HG03066 (cell line): ENCODE measurements at regions not wholly inside any gene's neighbourhood (a gene's known extent, or its start where the extent isn't known, plus 50 kb on each side); places are given as distances from the start of the nearest gene placed in this dataset.
"Not testable (repeated sequence)": the region's sequence is repeated elsewhere in the genome, so short reads cannot be mapped to it uniquely, and the experiment has no call there.

Source experiments
- ATAC-seq: cut with Tn5 transposase; IDR thresholded peaks from one replicate; pipeline ENCODE4 v1.9.1; 2021; ENCODE audit warnings: low read depth; ENCODE audit not compliant: unreplicated experiment

GRCh38 chr2:212875950-212876349 is 275.5 kb downstream of the IKZF2 start:
- not testable (repeated sequence) for ATAC-seq

DNA sequence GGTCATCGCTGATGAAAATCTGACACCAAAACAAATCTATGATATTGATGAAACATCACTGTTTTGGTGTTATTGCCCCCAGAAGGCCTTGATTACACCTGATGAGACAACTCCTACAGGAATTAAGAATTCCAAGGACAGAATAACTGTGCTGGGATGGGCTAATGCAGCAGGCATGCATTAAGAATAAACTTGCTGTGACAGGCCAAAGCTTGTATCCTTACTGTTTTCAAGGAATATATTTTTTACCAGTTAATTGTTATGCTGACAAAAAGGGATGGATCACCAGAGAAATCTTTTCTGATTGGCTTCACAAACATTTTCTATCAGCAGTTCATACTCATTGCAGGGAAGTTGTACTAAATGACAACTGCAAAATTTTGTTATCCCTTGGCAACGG is 278.2 kb downstream of the IKZF2 start:
- ATAC-seq = no peak

DNA sequence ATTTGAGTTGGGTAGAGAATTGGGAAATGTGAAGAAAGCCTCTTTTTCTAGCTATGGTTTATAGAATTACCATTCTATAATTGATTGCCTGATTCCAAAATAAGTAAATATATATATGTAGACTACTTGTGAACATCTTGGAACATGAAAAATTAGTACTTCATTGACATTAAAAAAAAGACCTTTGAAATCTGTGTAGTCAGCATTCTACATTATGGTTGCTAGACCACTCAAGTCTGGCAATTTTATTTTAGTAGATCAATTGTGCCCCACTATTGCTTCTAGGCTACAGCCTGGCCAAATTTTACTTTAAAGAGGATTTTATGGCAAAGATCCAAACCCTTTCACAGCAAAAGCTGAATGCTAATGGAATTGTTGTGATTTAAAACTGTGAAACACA is 279.8 kb downstream of the IKZF2 start:
- no peak for ATAC-seq

GRCh38 chr2:212864186-212864585 is 287.2 kb downstream of the IKZF2 start:
- no peak for ATAC-seq

DNA sequence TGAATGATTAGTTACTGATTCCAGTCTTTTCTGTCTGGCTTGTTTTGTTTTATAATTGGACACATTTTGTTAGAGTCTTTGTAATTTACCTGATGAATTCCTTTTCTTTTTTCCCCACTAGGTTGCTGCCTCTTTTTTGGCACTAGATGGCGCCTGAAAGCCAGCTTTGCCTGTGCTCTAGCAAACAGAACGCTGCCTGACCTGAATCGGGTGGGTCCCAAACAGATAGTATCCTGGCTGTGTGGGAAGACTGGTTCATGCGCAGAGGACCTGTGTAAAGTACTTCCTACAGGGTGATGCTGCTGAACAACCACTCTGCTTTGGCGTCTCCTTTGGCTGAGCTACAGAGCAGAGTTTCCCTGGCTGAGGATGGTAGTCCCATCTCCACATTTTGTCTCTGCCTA is 288.2 kb downstream of the IKZF2 start:
- ATAC-seq = no peak

- no peak for ATAC-seq
Observed at GRCh38 chr2:212858496-212858895, 292.9 kb downstream of the IKZF2 start.

- no peak for ATAC-seq
Observed at GRCh38 chr2:212854771-212855170, 296.6 kb downstream of the IKZF2 start.

GRCh38 chr2:212854116-212854515 is 297.3 kb downstream of the IKZF2 start:
- ATAC-seq = no peak

GRCh38 chr2:212845941-212846340 is 305.5 kb downstream of the IKZF2 start:
- ATAC-seq = no peak

GRCh38 chr2:212843409-212844199 is 305.0 kb upstream of the ERBB4 start:
- ATAC-seq = no peak

DNA sequence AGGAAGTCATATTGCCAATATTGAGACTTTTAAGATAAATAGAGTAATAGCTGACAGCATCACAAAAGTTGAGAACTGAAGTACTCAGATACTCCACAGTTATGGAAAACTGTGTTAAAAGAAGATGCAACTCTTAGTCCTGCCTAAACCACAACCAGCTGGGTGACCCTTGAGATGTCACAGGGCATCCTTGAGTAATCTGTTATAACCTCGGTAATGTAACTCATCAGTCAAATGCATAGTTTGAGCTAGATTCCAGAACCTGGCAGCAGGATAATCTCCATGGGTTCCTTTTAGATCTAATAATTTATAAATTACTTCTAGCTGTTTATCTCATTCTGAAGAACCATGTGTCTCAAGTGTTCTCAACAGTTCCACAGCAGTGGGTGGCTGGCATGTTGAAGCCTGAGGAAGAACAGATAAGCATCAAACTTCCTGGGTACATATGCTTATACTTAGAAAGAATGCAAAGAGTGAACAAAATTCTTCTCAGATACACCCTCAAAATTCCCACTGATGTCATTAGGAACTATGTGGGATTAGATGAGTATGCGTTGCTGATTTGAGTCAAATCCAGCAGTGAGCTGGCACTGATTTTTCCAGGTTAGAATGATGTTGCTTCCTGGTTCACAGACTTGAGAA is 304.1 kb upstream of the ERBB4 start:
- ATAC-seq = no peak

DNA sequence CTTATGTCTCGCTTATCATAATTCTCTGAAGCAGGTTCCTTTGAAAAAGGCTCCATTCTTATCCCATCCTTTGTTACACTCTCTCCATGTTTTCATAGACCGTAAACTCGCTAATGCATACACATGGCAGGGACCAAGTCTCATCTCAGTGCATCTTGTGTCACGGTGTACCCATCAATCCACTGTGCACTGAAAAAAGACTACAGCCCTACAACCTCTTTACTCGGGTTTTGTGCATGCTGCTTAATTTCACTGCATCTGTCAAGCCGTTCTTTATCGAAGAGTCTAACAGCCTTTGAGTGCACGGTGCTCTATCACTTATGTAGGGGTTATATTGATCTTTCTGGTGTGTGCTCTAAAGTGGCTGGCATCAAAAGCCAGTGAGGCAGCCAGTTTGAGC is 302.9 kb upstream of the ERBB4 start:
- no peak for ATAC-seq

DNA sequence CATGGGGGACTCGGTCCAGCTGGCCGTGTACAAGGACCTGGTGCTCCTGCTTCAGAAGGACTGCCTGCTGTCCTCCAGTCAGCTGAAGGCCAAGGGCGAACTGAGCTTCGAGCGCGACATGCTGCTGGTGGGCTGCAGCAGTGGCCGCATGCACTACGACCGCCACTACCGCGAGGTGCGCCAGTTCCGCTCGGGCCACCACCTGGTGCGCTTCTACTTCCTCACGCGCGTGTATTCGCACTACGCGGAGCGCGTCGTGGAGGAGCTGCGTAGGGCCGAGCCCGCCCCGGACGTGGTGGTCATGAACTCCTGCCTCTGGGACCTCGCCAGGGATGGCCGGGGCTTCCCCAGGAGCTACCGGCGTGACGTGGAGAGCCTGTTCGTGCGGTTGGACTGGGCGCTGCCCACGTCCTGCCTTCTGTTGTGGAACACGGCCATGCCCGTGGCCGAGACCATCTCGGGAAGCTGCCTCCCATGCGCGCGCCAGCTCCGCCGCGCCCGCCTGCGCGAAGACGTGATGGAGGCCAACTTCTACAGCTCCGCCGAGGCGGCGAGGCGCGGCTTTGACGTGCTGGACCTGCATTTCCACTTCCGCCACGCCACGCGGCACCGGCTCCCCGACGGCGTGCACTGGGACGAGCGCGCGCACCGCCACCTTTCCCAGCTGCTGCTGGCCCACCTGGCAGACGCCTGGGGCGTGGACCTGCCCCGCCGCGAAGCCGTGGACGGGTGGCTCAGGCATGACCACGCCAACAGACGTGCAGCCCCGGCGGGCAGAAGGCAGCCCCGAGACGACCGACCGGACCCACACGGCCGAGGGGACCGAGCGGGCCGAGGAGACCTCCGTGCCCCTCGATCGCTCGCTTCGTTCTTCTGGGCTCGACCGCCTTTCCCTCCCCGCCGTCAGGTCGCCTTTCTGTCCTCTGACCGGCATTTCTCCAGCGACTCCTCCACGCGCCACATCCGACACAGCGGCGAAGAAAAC is 293.9 kb upstream of the ERBB4 start:
- no peak for ATAC-seq

GRCh38 chr2:212831671-212832199 is 293.1 kb upstream of the ERBB4 start:
- no peak for ATAC-seq

GRCh38 chr2:212816267-212816666 is 277.7 kb upstream of the ERBB4 start:
- ATAC-seq = no peak

DNA sequence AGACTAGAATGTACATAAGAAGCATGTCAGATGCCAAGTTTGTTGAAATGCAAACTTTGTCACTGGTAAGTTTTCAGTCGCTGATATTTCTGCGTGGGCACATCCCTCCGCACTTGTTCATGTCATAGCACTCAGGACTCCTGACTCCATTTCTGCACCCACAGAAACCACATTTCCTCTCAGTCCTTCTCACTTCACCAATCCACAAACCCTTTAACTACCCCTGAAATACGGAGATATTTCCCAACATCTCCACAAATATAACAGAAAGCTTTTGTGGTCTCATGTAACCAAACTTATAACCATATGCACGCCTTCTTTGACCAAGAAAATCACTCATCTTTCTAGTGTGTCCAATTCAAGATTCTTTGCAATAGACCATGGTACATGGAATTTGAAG is 276.9 kb upstream of the ERBB4 start:
- peak; percentile 60 for ATAC-seq

GRCh38 chr2:212814941-212815340 is 276.3 kb upstream of the ERBB4 start:
- ATAC-seq = no peak

DNA sequence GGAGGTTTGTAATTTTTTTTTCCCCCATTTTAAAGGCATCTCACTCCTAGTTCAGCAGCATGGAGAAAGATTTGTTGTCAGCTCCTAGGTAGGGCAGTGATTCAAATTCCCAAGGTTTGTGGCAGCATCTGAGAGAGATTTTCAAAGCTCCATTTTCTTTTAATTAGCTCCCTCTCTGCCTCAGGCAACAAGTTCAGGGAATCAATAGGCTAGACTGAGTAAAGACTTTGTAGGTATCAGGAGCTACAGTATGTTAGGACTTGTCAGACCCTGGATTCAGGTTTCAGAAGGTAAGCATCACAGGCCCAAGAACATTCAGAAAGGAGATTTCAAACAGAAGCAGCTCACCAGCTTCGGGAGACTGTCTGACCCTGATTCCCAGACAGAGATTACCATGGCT is 273.3 kb upstream of the ERBB4 start:
- ATAC-seq = no peak

- ATAC-seq = no peak
Observed at GRCh38 chr2:212811036-212811805, 272.6 kb upstream of the ERBB4 start.
